ENCODE measurements at regions not wholly inside any gene's neighbourhood (a gene's known extent, or its start where the extent isn't known, plus 50 kb on each side); places are given as distances from the start of the nearest gene placed in this dataset.

GRCh38 chr6:22108199-22108598, 188.6 kb downstream of the PRL start:
- no peak for TF ChIP-seq CTCF (IDR thresholded peaks at IDR 0.05)
- no peak for TF ChIP-seq POLR2AphosphoS5 (IDR thresholded peaks at IDR 0.05)
- TF ChIP-seq EP300 (IDR thresholded peaks at IDR 0.05) = no peak
- no peak for TF ChIP-seq POLR2A (IDR thresholded peaks at IDR 0.05; ENCODE audit: low read depth)

Data from esophagus muscularis mucosa (tissue), 4 donors.